GM12872 (cell line): ENCODE measurements at regions not wholly inside any gene's neighbourhood (a gene's known extent, or its start where the extent isn't known, plus 50 kb on each side); places are given as distances from the start of the nearest gene placed in this dataset.

Experiments used
- TF ChIP-seq, protein P1 (sequence below): IDR thresholded peaks from 3 replicates; pipeline ENCODE4 v1.5.1; 2011; ENCODE audit warnings: low read depth, mild to moderate bottlenecking, low read length, moderate library complexity; ENCODE audit not compliant: insufficient read depth

DNA sequence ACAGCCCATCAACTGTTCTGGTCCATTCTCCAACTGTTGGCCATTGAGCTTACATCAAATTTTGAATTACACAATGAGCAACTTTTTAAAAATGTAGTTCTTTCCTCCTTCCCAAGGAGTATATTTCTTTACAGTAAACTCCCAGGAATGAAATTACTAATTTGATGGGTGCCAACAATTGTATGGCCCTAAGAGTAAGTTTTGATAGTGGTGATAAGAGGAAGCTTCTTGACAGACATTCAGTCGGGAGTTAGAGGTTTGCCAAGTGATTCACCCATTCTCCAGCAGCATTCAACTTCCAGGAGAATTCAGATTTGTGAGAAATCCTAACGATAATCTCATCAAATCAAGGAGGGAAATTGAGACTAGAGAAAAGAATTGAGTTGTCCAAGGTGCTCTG, 579.9 kb downstream of the ACTL7B start:
- TF ChIP-seq, protein P1, sequence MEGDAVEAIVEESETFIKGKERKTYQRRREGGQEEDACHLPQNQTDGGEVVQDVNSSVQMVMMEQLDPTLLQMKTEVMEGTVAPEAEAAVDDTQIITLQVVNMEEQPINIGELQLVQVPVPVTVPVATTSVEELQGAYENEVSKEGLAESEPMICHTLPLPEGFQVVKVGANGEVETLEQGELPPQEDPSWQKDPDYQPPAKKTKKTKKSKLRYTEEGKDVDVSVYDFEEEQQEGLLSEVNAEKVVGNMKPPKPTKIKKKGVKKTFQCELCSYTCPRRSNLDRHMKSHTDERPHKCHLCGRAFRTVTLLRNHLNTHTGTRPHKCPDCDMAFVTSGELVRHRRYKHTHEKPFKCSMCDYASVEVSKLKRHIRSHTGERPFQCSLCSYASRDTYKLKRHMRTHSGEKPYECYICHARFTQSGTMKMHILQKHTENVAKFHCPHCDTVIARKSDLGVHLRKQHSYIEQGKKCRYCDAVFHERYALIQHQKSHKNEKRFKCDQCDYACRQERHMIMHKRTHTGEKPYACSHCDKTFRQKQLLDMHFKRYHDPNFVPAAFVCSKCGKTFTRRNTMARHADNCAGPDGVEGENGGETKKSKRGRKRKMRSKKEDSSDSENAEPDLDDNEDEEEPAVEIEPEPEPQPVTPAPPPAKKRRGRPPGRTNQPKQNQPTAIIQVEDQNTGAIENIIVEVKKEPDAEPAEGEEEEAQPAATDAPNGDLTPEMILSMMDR = no peak

- TF ChIP-seq, protein P1 = no peak
Observed at GRCh38 chr9:108274971-108275370, 580.8 kb downstream of the ACTL7B start.

- TF ChIP-seq, protein P1 = no peak
Observed at GRCh38 chr9:108273988-108274387, 581.8 kb downstream of the ACTL7B start.

- TF ChIP-seq, protein P1 = peak; percentile 64
Observed at GRCh38 chr9:108272349-108272899, 583.4 kb downstream of the ACTL7B start.

DNA sequence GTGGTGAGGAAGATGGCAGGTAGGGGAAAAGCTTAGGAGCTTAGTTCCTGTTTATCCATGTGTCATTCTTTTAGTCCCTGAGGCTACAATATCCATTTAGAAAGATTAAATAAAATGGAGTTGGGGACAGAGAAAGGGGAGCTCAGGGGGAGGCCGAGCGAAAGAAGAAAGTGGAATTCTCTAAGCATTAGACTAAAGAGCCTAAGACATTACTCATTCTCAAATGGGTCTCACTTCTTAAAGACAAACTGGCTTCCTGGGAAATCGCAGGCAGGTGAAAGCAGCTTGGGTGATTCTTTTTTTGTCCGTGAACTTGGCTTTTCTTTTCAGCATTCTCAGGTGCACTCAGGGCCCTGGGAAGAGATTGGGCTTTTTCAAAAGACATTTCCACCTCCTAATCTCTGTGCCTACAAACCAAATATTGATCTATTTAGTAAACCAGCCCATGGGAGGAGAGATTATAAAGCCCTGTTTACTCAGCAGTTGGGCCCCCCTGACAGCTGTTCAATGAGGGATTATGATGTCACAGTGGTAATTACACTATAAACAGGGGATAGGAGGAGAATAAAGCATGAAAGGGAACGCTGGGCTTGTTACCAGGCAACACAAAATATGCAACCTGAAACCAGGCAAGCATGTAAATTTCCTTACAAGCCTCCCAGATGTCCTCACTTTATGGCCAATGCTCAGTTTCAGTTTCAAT, 584.0 kb downstream of the ACTL7B start:
- TF ChIP-seq, protein P1 = no peak

DNA sequence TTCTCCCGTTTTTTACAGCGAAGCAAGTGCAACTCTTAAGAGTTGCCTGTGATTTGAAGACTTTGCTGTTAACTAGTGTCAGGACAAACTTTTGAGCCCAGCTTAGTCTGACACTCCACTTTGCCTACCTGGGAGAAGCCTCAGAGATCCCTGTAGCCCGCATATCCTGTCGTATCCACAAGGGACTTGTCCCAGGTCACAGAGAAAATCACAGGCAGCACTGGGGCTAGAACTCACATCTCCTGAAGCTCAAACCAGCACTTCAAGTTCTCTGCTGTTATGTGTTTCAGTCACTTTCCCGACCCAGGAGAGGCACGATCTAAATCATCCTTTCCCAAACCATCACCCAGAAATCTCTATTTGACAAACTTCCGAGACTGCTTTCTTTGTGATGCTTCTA, 584.5 kb downstream of the ACTL7B start:
- TF ChIP-seq, protein P1 = no peak

DNA sequence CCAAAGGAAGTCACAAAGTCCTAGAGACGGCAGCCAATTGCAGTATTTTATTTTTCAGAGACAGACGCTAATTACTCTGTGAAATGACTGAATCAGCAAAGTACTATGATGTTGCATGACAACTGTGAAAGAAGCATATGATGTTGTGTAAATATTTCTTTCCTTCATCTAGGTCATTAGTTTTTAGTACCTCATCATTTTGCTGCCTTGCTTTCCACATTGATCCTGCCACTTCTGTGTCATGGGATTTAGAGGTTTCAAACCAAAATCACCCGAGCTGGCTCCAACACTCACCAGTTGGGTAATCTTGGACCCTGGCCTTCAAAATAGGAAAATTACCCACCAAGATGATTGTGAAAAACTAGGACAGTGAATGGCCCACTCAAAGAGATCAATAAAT, 585.2 kb downstream of the ACTL7B start:
- TF ChIP-seq, protein P1 = no peak
